ENCODE measurements at regions not wholly inside any gene's neighbourhood (a gene's known extent, or its start where the extent isn't known, plus 50 kb on each side); places are given as distances from the start of the nearest gene placed in this dataset.

GRCh38 chr2:240213476-240214421 lies 73.3 kb upstream of the OTOS start:
- H3K4me1 Mint-ChIP-seq (ENCODE audit: low read depth): no peaks in the 10 kb centered on the region
- H3K4me3 Mint-ChIP-seq: no peak overlapping the region
- no peak overlapping the region for H3K27ac Mint-ChIP-seq
- H3K9me3 Mint-ChIP-seq: no peaks in the 10 kb centered on the region
- H3K36me3 Mint-ChIP-seq (ENCODE audit: low read depth): no peaks in the 10 kb centered on the region
- H3K27me3 Mint-ChIP-seq: no peaks in the 10 kb centered on the region

- Mint-ChIP-seq H3K4me1 (ENCODE audit: low read depth) (no peaks in the 10 kb centered on the region), H3K36me3 (ENCODE audit: low read depth) (no peaks in the 10 kb centered on the region), H3K9me3 (no peaks in the 10 kb centered on the region), H3K4me3 (no peak overlapping the region), H3K27ac (no peak overlapping the region), H3K27me3 (peaks cover 3% of the 10 kb centered on the region)
Observed at GRCh38 chr2:240214790-240215675, 74.6 kb upstream of the OTOS start.

- Mint-ChIP-seq H3K9me3 (no peaks in the 10 kb centered on the region), H3K27me3 (peaks cover 6% of the 10 kb centered on the region), H3K4me3 (no peak overlapping the region), H3K27ac (no peak overlapping the region), H3K4me1 (ENCODE audit: low read depth) (no peaks in the 10 kb centered on the region), H3K36me3 (ENCODE audit: low read depth) (no peaks in the 10 kb centered on the region)
Observed at GRCh38 chr2:240215676-240216051, 75.2 kb upstream of the OTOS start.

GRCh38 chr2:240216167-240216566 lies 75.7 kb upstream of the OTOS start:
- Mint-ChIP-seq H3K4me3 (no peak overlapping the region), H3K27me3 (peaks cover 8% of the 10 kb centered on the region), H3K36me3 (ENCODE audit: low read depth) (no peaks in the 10 kb centered on the region), H3K27ac (no peak overlapping the region), H3K4me1 (ENCODE audit: low read depth) (no peaks in the 10 kb centered on the region), H3K9me3 (no peaks in the 10 kb centered on the region)

- no peak overlapping the region for H3K4me3 Mint-ChIP-seq
Observed at GRCh38 chr2:240217431-240218301, 77.2 kb upstream of the OTOS start.

GRCh38 chr2:240219208-240219890 lies 78.9 kb upstream of the OTOS start:
- no peak overlapping the region for H3K27ac Mint-ChIP-seq
- no peak overlapping the region for H3K4me3 Mint-ChIP-seq
- no peaks in the 10 kb centered on the region for H3K36me3 Mint-ChIP-seq (ENCODE audit: low read depth)
- H3K9me3 Mint-ChIP-seq: no peaks in the 10 kb centered on the region
- H3K4me1 Mint-ChIP-seq (ENCODE audit: low read depth): no peaks in the 10 kb centered on the region
- H3K27me3 Mint-ChIP-seq: peaks cover 28% of the 10 kb centered on the region

More at GRCh38 chr2:240217431-240218301, 77.2 kb upstream of the OTOS start:
- H3K9me3 Mint-ChIP-seq: no peaks in the 10 kb centered on the region
- H3K27ac Mint-ChIP-seq: no peak overlapping the region
- no peaks in the 10 kb centered on the region for H3K36me3 Mint-ChIP-seq (ENCODE audit: low read depth)
- no peaks in the 10 kb centered on the region for H3K4me1 Mint-ChIP-seq (ENCODE audit: low read depth)
- H3K27me3 Mint-ChIP-seq: peaks cover 14% of the 10 kb centered on the region

GRCh38 chr2:240220371-240220770 lies 79.9 kb upstream of the OTOS start:
- Mint-ChIP-seq H3K9me3 (no peaks in the 10 kb centered on the region), H3K27ac (no peak overlapping the region), H3K4me3 (no peak overlapping the region), H3K27me3 (peaks cover 33% of the 10 kb centered on the region), H3K4me1 (ENCODE audit: low read depth) (no peaks in the 10 kb centered on the region), H3K36me3 (ENCODE audit: low read depth) (no peaks in the 10 kb centered on the region)

GRCh38 chr2:240223631-240224030 lies 83.2 kb upstream of the OTOS start:
- peaks cover 4% of the 10 kb centered on the region for H3K36me3 Mint-ChIP-seq (ENCODE audit: low read depth)
- peaks cover 42% of the 10 kb centered on the region for H3K27me3 Mint-ChIP-seq
- peaks cover 3% of the 10 kb centered on the region for H3K9me3 Mint-ChIP-seq
- H3K27ac Mint-ChIP-seq: no peak overlapping the region
- no peak overlapping the region for H3K4me3 Mint-ChIP-seq
- no peaks in the 10 kb centered on the region for H3K4me1 Mint-ChIP-seq (ENCODE audit: low read depth)

GRCh38 chr2:240224676-240225075 lies 84.2 kb upstream of the OTOS start:
- peaks cover 4% of the 10 kb centered on the region for H3K36me3 Mint-ChIP-seq (ENCODE audit: low read depth)
- peaks cover 47% of the 10 kb centered on the region for H3K27me3 Mint-ChIP-seq
- H3K27ac Mint-ChIP-seq: no peak overlapping the region
- H3K9me3 Mint-ChIP-seq: peaks cover 12% of the 10 kb centered on the region
- no peaks in the 10 kb centered on the region for H3K4me1 Mint-ChIP-seq (ENCODE audit: low read depth)
- H3K4me3 Mint-ChIP-seq: no peak overlapping the region

- Mint-ChIP-seq H3K4me1 (ENCODE audit: low read depth) (no peaks in the 10 kb centered on the region), H3K9me3 (peaks cover 17% of the 10 kb centered on the region), H3K27me3 (peaks cover 48% of the 10 kb centered on the region), H3K27ac (no peak overlapping the region), H3K4me3 (no peak overlapping the region), H3K36me3 (ENCODE audit: low read depth) (peaks cover 4% of the 10 kb centered on the region)
Observed at GRCh38 chr2:240225131-240225530, 84.7 kb upstream of the OTOS start.

- Mint-ChIP-seq H3K27me3 (peaks cover 45% of the 10 kb centered on the region), H3K9me3 (peaks cover 18% of the 10 kb centered on the region), H3K27ac (no peak overlapping the region), H3K4me3 (no peak overlapping the region), H3K4me1 (ENCODE audit: low read depth) (no peaks in the 10 kb centered on the region), H3K36me3 (ENCODE audit: low read depth) (peaks cover 4% of the 10 kb centered on the region)
Observed at GRCh38 chr2:240225660-240226475, 85.4 kb upstream of the OTOS start.

GRCh38 chr2:240226672-240227537 lies 86.4 kb upstream of the OTOS start:
- H3K27me3 Mint-ChIP-seq: peaks cover 45% of the 10 kb centered on the region
- H3K4me1 Mint-ChIP-seq (ENCODE audit: low read depth): no peaks in the 10 kb centered on the region
- peaks cover 4% of the 10 kb centered on the region for H3K36me3 Mint-ChIP-seq (ENCODE audit: low read depth)
- peaks cover 18% of the 10 kb centered on the region for H3K9me3 Mint-ChIP-seq
- no peak overlapping the region for H3K4me3 Mint-ChIP-seq
- no peak overlapping the region for H3K27ac Mint-ChIP-seq
